RWPE2 (cell line): ENCODE measurements at regions not wholly inside any gene's neighbourhood (a gene's known extent, or its start where the extent isn't known, plus 50 kb on each side); places are given as distances from the start of the nearest gene placed in this dataset.

Experiments
- ATAC-seq: fragments of 200-7000 bp; cut with Tn5 transposase; 3 replicates; pipeline ENCODE4 v1.9.1; 2021; ENCODE audit warnings: low read depth
- DNase-seq: peaks from one replicate; pipeline ENCODE4 v3.0.0-alpha.2; 2020; ENCODE audit warnings: low spot score
- H3K27ac ChIP-seq: fragments of 450-650 bp; 2 replicates; pipeline ENCODE4 v1.5.1; 2017; ENCODE audit warnings: mild to moderate bottlenecking; ENCODE audit not compliant: poor library complexity, severe bottlenecking
- H3K27me3 ChIP-seq: fragments of 250-450 bp; sonication (Bioruptor Pico); 2 replicates; pipeline ENCODE4 v1.5.1; 2021; ENCODE audit warnings: mild to moderate bottlenecking, moderate library complexity; ENCODE audit not compliant: insufficient read depth, poor library complexity, severe bottlenecking
- H3K36me3 ChIP-seq: fragments of 250-450 bp; sonication (Bioruptor Pico); 2 replicates; pipeline ENCODE4 v1.5.1; 2020; ENCODE audit warnings: low read depth, mild to moderate bottlenecking, moderate library complexity
- H3K4me1 ChIP-seq: fragments of 250-450 bp; sonication (Bioruptor Pico); 2 replicates; pipeline ENCODE4 v1.5.1; 2021; ENCODE audit warnings: mild to moderate bottlenecking, moderate library complexity; ENCODE audit not compliant: insufficient read depth, poor library complexity, severe bottlenecking
- H3K4me3 ChIP-seq: fragments of 250-450 bp; sonication (Bioruptor Pico); 2 replicates; pipeline ENCODE4 v1.5.1; 2021; ENCODE audit warnings: mild to moderate bottlenecking, moderate library complexity; ENCODE audit not compliant: severe bottlenecking
- H3K9me3 ChIP-seq: fragments of 250-450 bp; sonication (Bioruptor Pico); 2 replicates; pipeline ENCODE4 v1.5.1; 2021; ENCODE audit warnings: mild to moderate bottlenecking, moderate library complexity; ENCODE audit not compliant: severe bottlenecking
- CTCF ChIP-seq: fragments of 450-650 bp; IDR thresholded peaks from one replicate; pipeline ENCODE4 v1.5.1; 2017; ENCODE audit warnings: mild to moderate bottlenecking, moderate library complexity; ENCODE audit not compliant: poor library complexity, severe bottlenecking

GRCh38 chr18:78086931-78087330, 837.3 kb downstream of the GALR1 start:
- ATAC-seq (no peak), DNase-seq (no peak)
- Histone ChIP-seq H3K4me3 (no peak overlapping the region), H3K27me3 (no peaks in the 10 kb centered on the region), H3K36me3 (no peaks in the 10 kb centered on the region), H3K27ac (no peak overlapping the region), H3K4me1 (no peaks in the 10 kb centered on the region), H3K9me3 (no peaks in the 10 kb centered on the region)
- no peak for TF ChIP-seq CTCF

GRCh38 chr18:78087338-78087737, 837.7 kb downstream of the GALR1 start:
- ATAC-seq (no peak), DNase-seq (no peak)
- H3K9me3 ChIP-seq: no peaks in the 10 kb centered on the region
- no peaks in the 10 kb centered on the region for H3K4me1 ChIP-seq
- H3K4me3 ChIP-seq: no peak overlapping the region
- no peak for TF ChIP-seq CTCF
- H3K36me3 ChIP-seq: no peaks in the 10 kb centered on the region
- H3K27ac ChIP-seq: no peak overlapping the region
- H3K27me3 ChIP-seq: no peaks in the 10 kb centered on the region

GRCh38 chr18:78090584-78090983, 840.9 kb downstream of the GALR1 start:
- Histone ChIP-seq H3K27ac (no peak overlapping the region), H3K4me3 (no peak overlapping the region), H3K9me3 (no peaks in the 10 kb centered on the region), H3K4me1 (no peaks in the 10 kb centered on the region), H3K36me3 (no peaks in the 10 kb centered on the region), H3K27me3 (no peaks in the 10 kb centered on the region)
- no peak for TF ChIP-seq CTCF
- ATAC-seq (peak; percentile 72), DNase-seq (no peak)

GRCh38 chr18:78092901-78093300, 843.3 kb downstream of the GALR1 start:
- no peak for DNase-seq
- Histone ChIP-seq H3K4me1 (no peaks in the 10 kb centered on the region), H3K27me3 (no peaks in the 10 kb centered on the region), H3K4me3 (no peak overlapping the region), H3K9me3 (no peaks in the 10 kb centered on the region), H3K36me3 (no peaks in the 10 kb centered on the region), H3K27ac (no peak overlapping the region)
- no peak for ATAC-seq
- no peak for TF ChIP-seq CTCF

GRCh38 chr18:78099979-78100588, 850.4 kb downstream of the GALR1 start:
- H3K27me3 ChIP-seq: no peaks in the 10 kb centered on the region

More at GRCh38 chr18:78099979-78100588, 850.4 kb downstream of the GALR1 start:
- Histone ChIP-seq H3K36me3 (no peaks in the 10 kb centered on the region), H3K4me3 (no peak overlapping the region), H3K9me3 (no peaks in the 10 kb centered on the region), H3K27ac (no peak overlapping the region), H3K4me1 (no peaks in the 10 kb centered on the region)
- DNase-seq (no peak), ATAC-seq (no peak)
- no peak for TF ChIP-seq CTCF
